WERI-Rb-1 (cell line): ENCODE measurements at regions not wholly inside any gene's neighbourhood (a gene's known extent, or its start where the extent isn't known, plus 50 kb on each side); places are given as distances from the start of the nearest gene placed in this dataset.
"Not testable (repeated sequence)": the region's sequence is repeated elsewhere in the genome, so short reads cannot be mapped to it uniquely, and the experiment has no call there.

Source experiments
- DNase-seq: peaks from one replicate; pipeline ENCODE4 v3.0.0-alpha.2; 2020
- H3K27ac ChIP-seq: fragments of 250-450 bp; sonication (Bioruptor Pico); 2 replicates; pipeline ENCODE4 v1.5.1; 2020; ENCODE audit warnings: mild to moderate bottlenecking, moderate library complexity
- H3K27me3 ChIP-seq: fragments of 250-450 bp; sonication (Bioruptor Pico); 2 replicates; pipeline ENCODE4 v1.5.1; 2021; ENCODE audit warnings: mild to moderate bottlenecking, low read depth, moderate library complexity; ENCODE audit not compliant: insufficient read depth, severe bottlenecking
- H3K36me3 ChIP-seq: fragments of 250-450 bp; sonication (Bioruptor Pico); 2 replicates; pipeline ENCODE4 v1.5.1; 2020; ENCODE audit warnings: mild to moderate bottlenecking, moderate library complexity
- H3K4me3 ChIP-seq: 2 replicates; pipeline ENCODE4 v1.5.1; 2011; ENCODE audit warnings: low read depth, mild to moderate bottlenecking, control low read depth, low read length
- H3K9me3 ChIP-seq: fragments of 250-450 bp; sonication (Bioruptor Pico); 2 replicates; pipeline ENCODE4 v1.5.1; 2021; ENCODE audit warnings: mild to moderate bottlenecking, moderate library complexity; ENCODE audit not compliant: severe bottlenecking
- CTCF ChIP-seq: IDR thresholded peaks from 2 replicates; pipeline ENCODE4 v1.5.1; 2011; ENCODE audit warnings: low read depth, mild to moderate bottlenecking, control low read depth, inconsistent platforms, low read length

GRCh38 chr9:85167146-85167545 lies 497.6 kb downstream of the NTRK2 start:
- H3K4me3 ChIP-seq = no peak overlapping the region
- no peak for TF ChIP-seq CTCF
- no peak overlapping the region for H3K27ac ChIP-seq
- H3K27me3 ChIP-seq = peaks cover 32% of the 10 kb centered on the region
- H3K36me3 ChIP-seq = no peaks in the 10 kb centered on the region
- H3K9me3 ChIP-seq = peaks cover 3% of the 10 kb centered on the region
- DNase-seq = no peak

DNA sequence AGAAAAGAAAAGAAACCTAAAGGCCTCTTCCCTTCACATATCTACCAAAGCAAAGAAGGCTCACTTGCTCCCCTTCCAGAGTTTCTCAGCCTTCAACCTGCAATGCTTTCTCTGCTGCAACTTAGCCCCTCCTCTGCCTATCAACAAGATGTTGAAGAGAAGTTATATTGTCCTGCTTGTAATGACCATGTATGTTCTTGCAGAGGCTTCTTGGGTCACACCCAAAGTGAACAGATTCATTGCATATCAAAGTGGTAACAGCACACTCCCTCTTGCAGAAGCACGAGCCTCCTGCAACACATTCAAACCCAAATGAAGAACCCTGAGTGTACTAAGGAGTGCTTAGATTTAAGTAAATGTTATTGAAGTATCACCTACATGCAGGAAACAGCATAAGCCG lies 494.3 kb downstream of the NTRK2 start:
- DNase-seq = no peak
- Histone ChIP-seq H3K36me3 (no peaks in the 10 kb centered on the region), H3K27ac (no peak overlapping the region), H3K4me3 (no peak overlapping the region), H3K9me3 (peaks cover 3% of the 10 kb centered on the region), H3K27me3 (peaks cover 22% of the 10 kb centered on the region)
- TF ChIP-seq CTCF = no peak

DNA sequence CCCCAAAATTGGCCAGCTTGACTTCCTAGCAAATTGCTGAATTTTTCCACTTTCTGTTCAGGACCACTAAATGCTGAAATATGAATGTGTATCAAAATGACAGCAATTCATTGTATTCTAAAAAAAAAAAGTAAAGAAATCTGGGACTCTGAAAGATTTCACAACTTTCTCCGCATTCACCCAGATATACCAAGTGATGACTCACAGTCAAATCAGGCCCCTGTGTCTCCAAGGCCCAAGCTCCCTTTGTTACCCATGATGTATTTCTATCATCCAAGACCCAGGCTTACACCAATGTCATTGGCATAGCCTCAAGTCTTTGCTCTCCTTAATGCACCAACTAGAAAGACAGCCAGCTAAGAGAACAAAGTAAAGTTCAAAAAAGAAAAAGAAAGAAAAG lies 493.9 kb downstream of the NTRK2 start:
- peaks cover 25% of the 10 kb centered on the region for H3K27me3 ChIP-seq
- no peak overlapping the region for H3K27ac ChIP-seq
- no peaks in the 10 kb centered on the region for H3K36me3 ChIP-seq
- peaks cover 3% of the 10 kb centered on the region for H3K9me3 ChIP-seq
- TF ChIP-seq CTCF = no peak
- no peak overlapping the region for H3K4me3 ChIP-seq
- DNase-seq = no peak

GRCh38 chr9:85162822-85163221 lies 493.3 kb downstream of the NTRK2 start:
- Histone ChIP-seq H3K27ac (no peak overlapping the region), H3K9me3 (peaks cover 3% of the 10 kb centered on the region), H3K27me3 (peaks cover 23% of the 10 kb centered on the region), H3K4me3 (no peak overlapping the region), H3K36me3 (no peaks in the 10 kb centered on the region)
- DNase-seq = no peak
- TF ChIP-seq CTCF = no peak

- not testable (repeated sequence) for DNase-seq, H3K27ac ChIP-seq, H3K36me3 ChIP-seq, H3K4me3 ChIP-seq, H3K9me3 ChIP-seq
- H3K27me3 ChIP-seq = peaks cover 29% of the 10 kb centered on the region
Observed at GRCh38 chr9:85160944-85161343, 491.4 kb downstream of the NTRK2 start.

GRCh38 chr9:85158512-85158911 lies 489.0 kb downstream of the NTRK2 start:
- peaks cover 3% of the 10 kb centered on the region for H3K9me3 ChIP-seq
- DNase-seq = no peak
- H3K36me3 ChIP-seq = no peaks in the 10 kb centered on the region
- H3K27ac ChIP-seq = no peak overlapping the region
- H3K4me3 ChIP-seq = no peak overlapping the region
- H3K27me3 ChIP-seq = peaks cover 39% of the 10 kb centered on the region
- TF ChIP-seq CTCF = no peak
